ENCODE measurements at regions not wholly inside any gene's neighbourhood (a gene's known extent, or its start where the extent isn't known, plus 50 kb on each side); places are given as distances from the start of the nearest gene placed in this dataset.
A peak's percentile ranks its signal among the peaks of the same experiment; 100 is the strongest.

DNA sequence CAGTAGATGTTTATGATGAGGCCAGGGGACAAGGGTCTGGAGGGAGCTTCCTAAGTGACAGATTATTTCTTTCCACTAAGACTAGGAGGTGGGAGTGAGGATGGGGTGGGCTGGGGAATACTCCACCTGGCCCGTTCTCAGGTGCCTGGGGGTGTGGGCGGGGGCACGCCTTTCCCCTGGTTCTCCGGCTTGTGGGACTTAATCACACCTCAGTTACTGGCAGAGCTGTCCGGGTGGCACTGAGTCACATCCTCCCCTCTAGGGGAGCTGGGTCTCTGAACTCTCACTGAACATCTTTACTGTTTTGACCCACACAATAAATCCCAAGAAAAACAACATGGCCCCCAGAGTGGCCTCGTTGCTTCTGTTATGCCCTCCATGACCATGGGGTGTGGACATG, 332.8 kb downstream of the MAF start:
- DNase-seq (ENCODE audit: low read depth in 2 of 2): peak; percentile 59 to 69

GRCh38 chr16:79267146-79267545, 333.4 kb downstream of the MAF start:
- DNase-seq (ENCODE audit: low read depth in 2 of 2): no peak

DNA sequence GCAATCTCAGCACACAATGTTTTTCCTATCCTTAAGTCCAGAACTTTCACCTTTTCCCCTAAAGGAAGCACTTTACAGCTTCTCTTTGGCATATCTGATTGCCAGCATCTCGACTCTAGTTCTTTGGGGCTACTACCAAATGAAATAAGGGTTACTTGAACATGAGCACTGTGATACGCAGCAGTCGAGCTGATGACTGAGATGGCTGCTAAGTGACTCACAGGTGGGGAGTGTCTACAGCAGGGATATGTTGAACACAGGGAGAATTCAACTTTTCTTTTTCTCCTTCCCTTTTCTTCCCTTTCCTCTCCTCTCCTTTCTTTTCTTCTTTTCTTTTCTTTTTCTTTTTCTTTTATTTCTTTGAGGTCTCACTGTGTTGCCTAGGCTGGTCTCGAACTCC, 334.8 kb downstream of the MAF start:
- DNase-seq (ENCODE audit: low read depth in 2 of 2): no peak

GRCh38 chr16:79265196-79265595, 335.3 kb downstream of the MAF start:
- no peak for DNase-seq (ENCODE audit: low read depth in 2 of 2)

- no peak for DNase-seq (ENCODE audit: low read depth in 2 of 2)
These were observed 336.1 kb downstream of the MAF start for GRCh38 chr16:79264237-79265109.

DNA sequence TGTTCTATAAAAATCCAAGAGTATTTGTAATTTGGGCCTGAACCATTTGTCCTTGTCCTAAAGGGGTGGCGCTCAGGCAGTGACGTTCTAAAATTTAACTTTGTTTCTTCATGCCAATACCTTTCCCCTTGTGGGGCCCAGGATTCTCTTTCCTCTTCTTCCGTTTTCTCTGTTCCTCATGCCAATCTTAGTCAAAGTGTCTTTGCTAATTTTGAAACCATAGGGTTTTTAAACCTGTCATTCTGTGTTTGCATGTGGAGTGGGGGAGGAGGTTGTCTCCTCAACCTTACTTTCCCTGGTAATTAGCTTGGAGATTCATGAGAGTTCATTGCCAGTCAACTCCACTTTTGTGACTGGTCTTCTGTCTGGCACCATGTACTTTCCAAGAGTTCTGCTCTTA, 337.1 kb downstream of the MAF start:
- no peak for DNase-seq (ENCODE audit: low read depth in 2 of 2)

Measured in stimulated activated CD4-positive, alpha-beta T cell treated with anti-CD3 and anti-CD28 coated beads, Interleukin-4, amount 100 ng/mL, for 48 hours (primary cell).